Upper lobe of left lung (tissue), 6 donors: ENCODE measurements at regions not wholly inside any gene's neighbourhood (a gene's known extent, or its start where the extent isn't known, plus 50 kb on each side); places are given as distances from the start of the nearest gene placed in this dataset.

Source experiments
- ATAC-seq, 2 donors: fragments of 200-7000 bp; cut with Tn5 transposase; one replicate each; pipeline ENCODE4 v1.9.1; 2022; ENCODE audit warnings: mild to moderate bottlenecking in 2 of 2, moderate library complexity in 2 of 2; ENCODE audit not compliant: low FRiP score in 2 of 2
- DNase-seq, 2 donors: peaks; one replicate each; pipeline ENCODE4 v3.0.0-alpha.2; 2019 to 2020
- H3K27ac ChIP-seq, 4 donors: fragments of 200-600 bp; sonication (generic); one replicate each; pipeline ENCODE4 v1.5.1; 2016 to 2019
- H3K27me3 ChIP-seq, 4 donors: fragments of 200-600 bp; sonication (generic); one replicate each; pipeline ENCODE4 v1.5.1; 2017 to 2019
- H3K36me3 ChIP-seq, 4 donors: fragments of 200-600 bp; sonication (generic); one replicate each; pipeline ENCODE4 v1.5.1; 2016 to 2019
- H3K4me1 ChIP-seq, 4 donors: fragments of 200-600 bp; sonication (generic); one replicate each; pipeline ENCODE4 v1.5.1; 2018 to 2019
- H3K4me3 ChIP-seq, 4 donors: fragments of 200-600 bp; sonication (generic); one replicate each; pipeline ENCODE4 v1.5.1; 2017 to 2019; ENCODE audit warnings: mild to moderate bottlenecking in 2 of 4, moderate library complexity in 1 of 4
- H3K9me3 ChIP-seq, 4 donors: fragments of 200-600 bp; sonication (generic); one replicate each; pipeline ENCODE4 v1.5.1; 2018 to 2019
- CTCF ChIP-seq, 6 experiments: fragments of 450-650 bp in 4 of 6; fragments of 200-600 bp in 2 of 6; sonication (generic) in 2 of 6; IDR thresholded peaks; one replicate each; pipeline ENCODE4 v1.5.1; 2016 to 2019; ENCODE audit warnings: antibody characterized with exemption in 6 of 6
- EP300 ChIP-seq, 4 donors: sonication (generic); formaldehyde crosslinking; IDR thresholded peaks; one replicate each; pipeline ENCODE4 v1.5.1; 2017; ENCODE audit warnings: antibody characterized with exemption in 4 of 4, control low read depth in 2 of 4
- POLR2A ChIP-seq, 4 donors: fragments of 450-650 bp; IDR thresholded peaks; one replicate each; pipeline ENCODE4 v1.5.1; 2016 to 2017; ENCODE audit warnings: antibody characterized with exemption in 4 of 4, mild to moderate bottlenecking in 2 of 4
- POLR2AphosphoS5 ChIP-seq, 2 donors: sonication (generic); formaldehyde crosslinking; IDR thresholded peaks; one replicate each; pipeline ENCODE4 v1.5.1; 2017; ENCODE audit warnings: antibody characterized with exemption in 2 of 2
- WGBS, 2 donors: methylation state at CpG; one replicate each; pipeline ENCODE4 v1.1.5; 2017 to 2018; 5-methylcytosine and 5-hydroxymethylcytosine counted together
- donor health status: DM: no; HTN: no; CAD: no; lungs with moderate emphysema.
- donor health status: DM: no; HTN: yes; CAD: no; lungs with severe emphysema.

- Histone ChIP-seq H3K4me3 (no peak overlapping the region), H3K27ac (no peak overlapping the region), H3K9me3 (no peaks in the 10 kb centered on the region), H3K27me3 (no peaks in the 10 kb centered on the region), H3K4me1 (no peaks in the 10 kb centered on the region), H3K36me3 (no peaks in the 10 kb centered on the region)
- DNase-seq (no peak), ATAC-seq (no peak)
- 77 to 86% methylated on average over 1 of the region's 1 CpG for WGBS, 2 donors
- no peak for TF ChIP-seq CTCF (IDR thresholded peaks at IDR 0.05)
- no peak for TF ChIP-seq POLR2A (IDR thresholded peaks at IDR 0.05)
- TF ChIP-seq POLR2AphosphoS5 (IDR thresholded peaks at IDR 0.05): no peak
- TF ChIP-seq EP300 (IDR thresholded peaks at IDR 0.05): no peak
Measured at GRCh38 chr1:80966266-80966665, 834.5 kb upstream of the ADGRL2 start.

- Histone ChIP-seq H3K27ac (no peak overlapping the region), H3K27me3 (no peaks in the 10 kb centered on the region), H3K4me1 (no peaks in the 10 kb centered on the region), H3K36me3 (no peaks in the 10 kb centered on the region), H3K9me3 (no peaks in the 10 kb centered on the region), H3K4me3 (no peak overlapping the region)
- TF ChIP-seq CTCF (IDR thresholded peaks at IDR 0.05) (no peak), EP300 (IDR thresholded peaks at IDR 0.05) (no peak), POLR2A (IDR thresholded peaks at IDR 0.05) (no peak), POLR2AphosphoS5 (IDR thresholded peaks at IDR 0.05) (no peak)
- ATAC-seq: no peak
- WGBS, 2 donors: 96 to 100% methylated on average over 1 of the region's 1 CpG
- DNase-seq: no peak
Measured at GRCh38 chr1:80962564-80962963, 838.2 kb upstream of the ADGRL2 start.

GRCh38 chr1:80961464-80962190, 839.1 kb upstream of the ADGRL2 start:
- no peaks in the 10 kb centered on the region for H3K9me3 ChIP-seq
- 72 to 73% methylated on average over 5 of the region's 5 CpGs for WGBS, 2 donors
- H3K27me3 ChIP-seq: no peaks in the 10 kb centered on the region
- no peaks in the 10 kb centered on the region for H3K36me3 ChIP-seq
- no peak overlapping the region for H3K27ac ChIP-seq
- no peak overlapping the region for H3K4me3 ChIP-seq
- peak in 1 of 2 donors; percentile 62 for ATAC-seq
- no peak for DNase-seq
- no peaks in the 10 kb centered on the region for H3K4me1 ChIP-seq
- TF ChIP-seq EP300 (IDR thresholded peaks at IDR 0.05) (no peak), CTCF (IDR thresholded peaks at IDR 0.05) (no peak), POLR2A (IDR thresholded peaks at IDR 0.05) (no peak), POLR2AphosphoS5 (IDR thresholded peaks at IDR 0.05) (no peak)

GRCh38 chr1:80933346-80933745, 867.4 kb upstream of the ADGRL2 start:
- H3K27ac ChIP-seq: no peak overlapping the region
- no peak for TF ChIP-seq EP300 (IDR thresholded peaks at IDR 0.05)
- no peak for TF ChIP-seq CTCF (IDR thresholded peaks at IDR 0.05)
- TF ChIP-seq POLR2AphosphoS5 (IDR thresholded peaks at IDR 0.05): no peak
- no peak for TF ChIP-seq POLR2A (IDR thresholded peaks at IDR 0.05)
- no peaks in the 10 kb centered on the region for H3K36me3 ChIP-seq
- DNase-seq: no peak
- H3K4me3 ChIP-seq: no peak overlapping the region
- ATAC-seq: no peak
- WGBS, 2 donors: 85 to 89% methylated on average over 1 of the region's 1 CpG
- peaks cover 0 to 19% (median 8%) of the 10 kb centered on the region in 4 donors for H3K9me3 ChIP-seq
- no peaks in the 10 kb centered on the region for H3K27me3 ChIP-seq
- H3K4me1 ChIP-seq: no peaks in the 10 kb centered on the region

GRCh38 chr1:80931178-80931577, 869.6 kb upstream of the ADGRL2 start:
- Histone ChIP-seq H3K36me3 (no peaks in the 10 kb centered on the region), H3K4me3 (no peak overlapping the region), H3K27me3 (no peaks in the 10 kb centered on the region), H3K27ac (no peak overlapping the region), H3K4me1 (no peaks in the 10 kb centered on the region), H3K9me3 (peaks cover 0 to 19% (median 8%) of the 10 kb centered on the region in 4 donors)
- DNase-seq (no peak), ATAC-seq (no peak)
- TF ChIP-seq EP300 (IDR thresholded peaks at IDR 0.05) (no peak), POLR2A (IDR thresholded peaks at IDR 0.05) (no peak)
